HCT116 (cell line): ENCODE measurements at regions not wholly inside any gene's neighbourhood (a gene's known extent, or its start where the extent isn't known, plus 50 kb on each side); places are given as distances from the start of the nearest gene placed in this dataset.

Experiments
- ATAC-seq: fragments of 200-7000 bp; cut with Tn5 transposase; 2 replicates; pipeline ENCODE4 v1.9.1; 2020; ENCODE audit warnings: mild to moderate bottlenecking, moderate library complexity
- BruUV-seq: library from RNA; stranded (reverse); fragments of 400-500 nt; replicated peaks from 2 replicates; lab custom pipeline; 2021; lab: Mats Ljungman, UMichigan
- CTCF ChIA-PET: fragments of 300-600 bp; sonication (Branson Sonifier 250); formaldehyde crosslinking; loops from one replicate; lab custom pipeline; 2021; ENCODE audit warnings: antibody characterized with exemption; lab: Charles Lee
- POLR2A ChIA-PET: fragments of 300-600, 350-600 bp; sonication (Branson Sonifier 250); formaldehyde crosslinking; loops from one replicate; lab custom pipeline; 2021; ENCODE audit warnings: antibody characterized with exemption; lab: Charles Lee
- RAD21 ChIA-PET, 2 experiments: fragments of 300-600 bp; sonication (Branson Sonifier 250); formaldehyde crosslinking; loops; one replicate each; lab custom pipeline; 2023; ENCODE audit warnings: low total read pairs in 2 of 2; ENCODE audit not compliant: uncharacterized antibody in 2 of 2, unreplicated experiment in 2 of 2, low non-redundant PET in 1 of 2; lab: Charles Lee
- DNase-seq: peaks from one replicate; pipeline ENCODE4 v3.0.0-alpha.2; 2010; ENCODE audit warnings: low read depth, low spot score
- H2AFZ ChIP-seq: fragments of 200-600 bp; shearing (Covaris generic), sonication (generic); 2 replicates; pipeline ENCODE4 v1.6.1; 2017; ENCODE audit warnings: low read depth, mixed run types, mixed read lengths, antibody characterized with exemption, low read length; ENCODE audit not compliant: poor library complexity, severe bottlenecking
- H3K27ac ChIP-seq: 2 replicates; pipeline ENCODE4 v1.5.1; 2012; ENCODE audit warnings: low read depth, low read length
- H3K27me3 ChIP-seq: fragments of 200-600 bp; sonication (generic); 2 replicates; pipeline ENCODE4 v1.6.1; 2016; ENCODE audit warnings: mixed run types, low read length, mixed read lengths; ENCODE audit not compliant: insufficient read depth
- H3K36me3 ChIP-seq, 2 experiments: fragments of 200-500 bp in 1 of 2; fragments of 200-600 bp in 1 of 2; sonication (Bioruptor generic) in 1 of 2; sonication (generic) in 1 of 2; 2 replicates each; pipeline versions ENCODE4 v1.5.1 to v1.6.1; 2014 to 2016; ENCODE audit warnings: low read length in 2 of 2, inconsistent platforms in 1 of 2, mixed read lengths in 1 of 2, mixed run types in 1 of 2; ENCODE audit not compliant: insufficient read depth in 2 of 2, control insufficient read depth in 1 of 2
- H3K4me1 ChIP-seq, 2 experiments: fragments of 200-600 bp in 1 of 2; sonication (generic) in 1 of 2; 2 replicates each; pipeline versions ENCODE4 v1.5.1 to v1.6.1; 2012 to 2017; ENCODE audit warnings: low read length in 2 of 2, inconsistent platforms in 1 of 2, mild to moderate bottlenecking in 1 of 2, mixed read lengths in 1 of 2, mixed run types in 1 of 2, moderate library complexity in 1 of 2; ENCODE audit not compliant: insufficient read depth in 2 of 2, control insufficient read depth in 1 of 2
- H3K4me2 ChIP-seq: fragments of 200-600 bp; sonication (generic); 2 replicates; pipeline ENCODE4 v1.6.1; 2017; ENCODE audit warnings: mixed run types, low read length, mixed read lengths
- H3K4me3 ChIP-seq, 2 experiments: fragments of 200-600 bp in 1 of 2; sonication (generic) in 1 of 2; replicated peaks in 1 of 2; 2 replicates each; pipeline ENCODE4 v1.5.1; 2011 to 2016; ENCODE audit warnings: low read length in 2 of 2, control low read depth in 1 of 2, low read depth in 1 of 2, mild to moderate bottlenecking in 1 of 2, mixed read lengths in 1 of 2, mixed run types in 1 of 2
- H3K79me2 ChIP-seq: fragments of 200-600 bp; sonication (generic); 2 replicates; pipeline ENCODE4 v1.6.1; 2017; ENCODE audit warnings: mild to moderate bottlenecking, mixed run types, low read length, moderate library complexity, mixed read lengths; ENCODE audit not compliant: insufficient read depth
- H3K9ac ChIP-seq: fragments of 200-600 bp; sonication (generic); 2 replicates; pipeline ENCODE4 v1.6.1; 2016; ENCODE audit warnings: low read length, mixed read lengths
- H3K9me2 ChIP-seq: fragments of 200-600 bp; sonication (generic), shearing (Covaris generic); 2 replicates; pipeline ENCODE4 v1.6.1; 2017; ENCODE audit warnings: mixed run types, mild to moderate bottlenecking, moderate library complexity; ENCODE audit not compliant: insufficient read depth
- H3K9me3 ChIP-seq, 2 experiments: fragments of 200-500 bp in 1 of 2; fragments of 200-600 bp in 1 of 2; sonication (Bioruptor generic) in 1 of 2; sonication (generic) in 1 of 2; 2 replicates each; pipeline ENCODE4 v1.6.1; 2014 to 2017; ENCODE audit warnings: low read length in 2 of 2, mixed read lengths in 2 of 2, inconsistent platforms in 1 of 2, low read depth in 1 of 2, mild to moderate bottlenecking in 1 of 2, mixed run types in 1 of 2, moderate library complexity in 1 of 2; ENCODE audit not compliant: control insufficient read depth in 1 of 2, insufficient read depth in 1 of 2
- H4K20me1 ChIP-seq: fragments of 200-600 bp; sonication (generic), shearing (Covaris generic); 2 replicates; pipeline ENCODE4 v1.6.1; 2017; ENCODE audit warnings: mixed run types, mild to moderate bottlenecking, moderate library complexity; ENCODE audit not compliant: insufficient read depth
- ATF3 ChIP-seq: IDR thresholded peaks from 2 replicates; pipeline ENCODE4 v1.6.1; 2012
- EZH2 ChIP-seq: fragments of 200-600 bp; sonication (generic); IDR thresholded peaks from 2 replicates; pipeline ENCODE4 v1.6.1; 2017; ENCODE audit warnings: antibody characterized with exemption, mixed run types
- EZH2phosphoT487 ChIP-seq: fragments of 200-600 bp; IDR thresholded peaks from 2 replicates; pipeline ENCODE4 v1.6.1; 2018; ENCODE audit warnings: antibody characterized with exemption, borderline replicate concordance
- FOSL1 ChIP-seq: IDR thresholded peaks from 2 replicates; pipeline ENCODE4 v1.6.1; 2012; ENCODE audit warnings: low read depth
- POLR2A ChIP-seq: IDR thresholded peaks from 2 replicates; pipeline ENCODE4 v1.7.0; 2011; ENCODE audit warnings: borderline replicate concordance; ENCODE audit not compliant: insufficient read depth, insufficient read length; ENCODE audit errors: extremely low read depth
- POLR2AphosphoS5 ChIP-seq: IDR thresholded peaks from 2 replicates; pipeline ENCODE4 v1.6.1; 2011; ENCODE audit warnings: mild to moderate bottlenecking, low read depth, low read length, moderate library complexity
- SP1 ChIP-seq: IDR thresholded peaks from 2 replicates; pipeline ENCODE4 v1.6.1; 2012; ENCODE audit warnings: low read depth
- SRF ChIP-seq: IDR thresholded peaks from 2 replicates; pipeline ENCODE4 v1.6.1; 2012; ENCODE audit warnings: low read depth
- ZFX ChIP-seq: fragments of 450-650 bp; IDR thresholded peaks from 2 replicates; pipeline ENCODE4 v1.6.1; 2017
- ZNF274 ChIP-seq: fragments of 200-500 bp; sonication (Bioruptor generic); IDR thresholded peaks from 2 replicates; pipeline ENCODE4 v1.6.1; 2014; ENCODE audit warnings: mild to moderate bottlenecking, low read depth, low read length, inconsistent platforms
- intact Hi-C: fragments of 100-400 bp; cut with micrococcal nuclease; formaldehyde crosslinking; loops from 2 replicates; pipeline ENCODE4 v1.10.0; 2022
- TF ChIP-seq, protein P1 (sequence below), 3 experiments: fragments of 200-600 bp in 1 of 3; sonication (generic) in 1 of 3; IDR thresholded peaks in 2 of 3; conservative IDR thresholded peaks in 1 of 3; 2 replicates each; pipeline ENCODE4 v1.5.1; 2012 to 2017; ENCODE audit warnings: low read depth in 2 of 3, low read length in 2 of 3, antibody characterized with exemption in 1 of 3, borderline replicate concordance in 1 of 3, control low read depth in 1 of 3, mild to moderate bottlenecking in 1 of 3, mixed read lengths in 1 of 3, mixed run types in 1 of 3, moderate library complexity in 1 of 3; ENCODE audit not compliant: insufficient read depth in 1 of 3
- TF ChIP-seq, protein P2 (sequence below): IDR thresholded peaks from 2 replicates; pipeline ENCODE4 v1.6.1; 2012; ENCODE audit warnings: low read depth
- TF ChIP-seq, protein P3 (sequence below): IDR thresholded peaks from 2 replicates; pipeline ENCODE4 v1.6.1; 2012
- TF ChIP-seq, protein P4 (sequence below): IDR thresholded peaks from 2 replicates; pipeline ENCODE4 v1.6.1; 2011; ENCODE audit warnings: mild to moderate bottlenecking, low read length, moderate library complexity; ENCODE audit not compliant: insufficient replicate concordance; ENCODE audit errors: extremely low read depth

- Histone ChIP-seq H3K4me2 (no peak overlapping the region), H3K9me3 (no peaks in the 10 kb centered on the region), H3K27ac (no peak overlapping the region), H3K27me3 (no peaks in the 10 kb centered on the region), H3K36me3 (no peaks in the 10 kb centered on the region), H3K9ac (no peak overlapping the region), H3K79me2 (no peaks in the 10 kb centered on the region), H3K4me3 (no peak overlapping the region), H4K20me1 (no peaks in the 10 kb centered on the region), H3K9me2 (no peaks in the 10 kb centered on the region), H3K4me1 (no peaks in the 10 kb centered on the region), H2AFZ (no peak overlapping the region)
- DNase-seq: no peak
- no TSS peak for BruUV-seq
- intact Hi-C loops: no loop called here
- CTCF ChIA-PET: no interaction called here
- RAD21 ChIA-PET: no interaction called here
- no peak for ATAC-seq
- no peak for TF ChIP-seq POLR2AphosphoS5
- TF ChIP-seq, protein P1, sequence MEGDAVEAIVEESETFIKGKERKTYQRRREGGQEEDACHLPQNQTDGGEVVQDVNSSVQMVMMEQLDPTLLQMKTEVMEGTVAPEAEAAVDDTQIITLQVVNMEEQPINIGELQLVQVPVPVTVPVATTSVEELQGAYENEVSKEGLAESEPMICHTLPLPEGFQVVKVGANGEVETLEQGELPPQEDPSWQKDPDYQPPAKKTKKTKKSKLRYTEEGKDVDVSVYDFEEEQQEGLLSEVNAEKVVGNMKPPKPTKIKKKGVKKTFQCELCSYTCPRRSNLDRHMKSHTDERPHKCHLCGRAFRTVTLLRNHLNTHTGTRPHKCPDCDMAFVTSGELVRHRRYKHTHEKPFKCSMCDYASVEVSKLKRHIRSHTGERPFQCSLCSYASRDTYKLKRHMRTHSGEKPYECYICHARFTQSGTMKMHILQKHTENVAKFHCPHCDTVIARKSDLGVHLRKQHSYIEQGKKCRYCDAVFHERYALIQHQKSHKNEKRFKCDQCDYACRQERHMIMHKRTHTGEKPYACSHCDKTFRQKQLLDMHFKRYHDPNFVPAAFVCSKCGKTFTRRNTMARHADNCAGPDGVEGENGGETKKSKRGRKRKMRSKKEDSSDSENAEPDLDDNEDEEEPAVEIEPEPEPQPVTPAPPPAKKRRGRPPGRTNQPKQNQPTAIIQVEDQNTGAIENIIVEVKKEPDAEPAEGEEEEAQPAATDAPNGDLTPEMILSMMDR (IDR thresholded peaks at IDR 0.05 in 2 of 3, conservative IDR thresholded peaks at IDR 0.05 in 1 of 3; ENCODE audit: borderline replicate concordance in 1 of 3, insufficient read depth in 1 of 3, low read depth in 2 of 3, low read length in 2 of 3): no peak
- TF ChIP-seq POLR2A: no peak
- no peak for TF ChIP-seq EZH2
- TF ChIP-seq, protein P2, sequence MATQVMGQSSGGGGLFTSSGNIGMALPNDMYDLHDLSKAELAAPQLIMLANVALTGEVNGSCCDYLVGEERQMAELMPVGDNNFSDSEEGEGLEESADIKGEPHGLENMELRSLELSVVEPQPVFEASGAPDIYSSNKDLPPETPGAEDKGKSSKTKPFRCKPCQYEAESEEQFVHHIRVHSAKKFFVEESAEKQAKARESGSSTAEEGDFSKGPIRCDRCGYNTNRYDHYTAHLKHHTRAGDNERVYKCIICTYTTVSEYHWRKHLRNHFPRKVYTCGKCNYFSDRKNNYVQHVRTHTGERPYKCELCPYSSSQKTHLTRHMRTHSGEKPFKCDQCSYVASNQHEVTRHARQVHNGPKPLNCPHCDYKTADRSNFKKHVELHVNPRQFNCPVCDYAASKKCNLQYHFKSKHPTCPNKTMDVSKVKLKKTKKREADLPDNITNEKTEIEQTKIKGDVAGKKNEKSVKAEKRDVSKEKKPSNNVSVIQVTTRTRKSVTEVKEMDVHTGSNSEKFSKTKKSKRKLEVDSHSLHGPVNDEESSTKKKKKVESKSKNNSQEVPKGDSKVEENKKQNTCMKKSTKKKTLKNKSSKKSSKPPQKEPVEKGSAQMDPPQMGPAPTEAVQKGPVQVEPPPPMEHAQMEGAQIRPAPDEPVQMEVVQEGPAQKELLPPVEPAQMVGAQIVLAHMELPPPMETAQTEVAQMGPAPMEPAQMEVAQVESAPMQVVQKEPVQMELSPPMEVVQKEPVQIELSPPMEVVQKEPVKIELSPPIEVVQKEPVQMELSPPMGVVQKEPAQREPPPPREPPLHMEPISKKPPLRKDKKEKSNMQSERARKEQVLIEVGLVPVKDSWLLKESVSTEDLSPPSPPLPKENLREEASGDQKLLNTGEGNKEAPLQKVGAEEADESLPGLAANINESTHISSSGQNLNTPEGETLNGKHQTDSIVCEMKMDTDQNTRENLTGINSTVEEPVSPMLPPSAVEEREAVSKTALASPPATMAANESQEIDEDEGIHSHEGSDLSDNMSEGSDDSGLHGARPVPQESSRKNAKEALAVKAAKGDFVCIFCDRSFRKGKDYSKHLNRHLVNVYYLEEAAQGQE: no peak
- no peak for TF ChIP-seq FOSL1
- TF ChIP-seq, protein P3, sequence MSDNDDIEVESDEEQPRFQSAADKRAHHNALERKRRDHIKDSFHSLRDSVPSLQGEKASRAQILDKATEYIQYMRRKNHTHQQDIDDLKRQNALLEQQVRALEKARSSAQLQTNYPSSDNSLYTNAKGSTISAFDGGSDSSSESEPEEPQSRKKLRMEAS: no peak
- TF ChIP-seq ATF3: no peak
- no peak for TF ChIP-seq SP1
- no peak for TF ChIP-seq SRF
- TF ChIP-seq ZFX: no peak
- no peak for TF ChIP-seq ZNF274
- TF ChIP-seq EZH2phosphoT487: no peak
- TF ChIP-seq, protein P4, sequence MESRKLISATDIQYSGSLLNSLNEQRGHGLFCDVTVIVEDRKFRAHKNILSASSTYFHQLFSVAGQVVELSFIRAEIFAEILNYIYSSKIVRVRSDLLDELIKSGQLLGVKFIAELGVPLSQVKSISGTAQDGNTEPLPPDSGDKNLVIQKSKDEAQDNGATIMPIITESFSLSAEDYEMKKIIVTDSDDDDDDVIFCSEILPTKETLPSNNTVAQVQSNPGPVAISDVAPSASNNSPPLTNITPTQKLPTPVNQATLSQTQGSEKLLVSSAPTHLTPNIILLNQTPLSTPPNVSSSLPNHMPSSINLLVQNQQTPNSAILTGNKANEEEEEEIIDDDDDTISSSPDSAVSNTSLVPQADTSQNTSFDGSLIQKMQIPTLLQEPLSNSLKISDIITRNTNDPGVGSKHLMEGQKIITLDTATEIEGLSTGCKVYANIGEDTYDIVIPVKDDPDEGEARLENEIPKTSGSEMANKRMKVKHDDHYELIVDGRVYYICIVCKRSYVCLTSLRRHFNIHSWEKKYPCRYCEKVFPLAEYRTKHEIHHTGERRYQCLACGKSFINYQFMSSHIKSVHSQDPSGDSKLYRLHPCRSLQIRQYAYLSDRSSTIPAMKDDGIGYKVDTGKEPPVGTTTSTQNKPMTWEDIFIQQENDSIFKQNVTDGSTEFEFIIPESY: no peak
- POLR2A ChIA-PET: no interaction called here
Measured at GRCh38 chr11:71060391-71060791, 192.0 kb downstream of the SHANK2 start.
